Fibroblast of skin of left quadriceps (primary cell): ENCODE measurements at regions not wholly inside any gene's neighbourhood (a gene's known extent, or its start where the extent isn't known, plus 50 kb on each side); places are given as distances from the start of the nearest gene placed in this dataset.

ENCODE experiments used
- DNase-seq, 2 experiments: peaks; one replicate each; pipeline ENCODE4 v3.0.0-alpha.2; 2013; ENCODE audit warnings: low read depth in 2 of 2

GRCh38 chr6:44012078-44012493 is 115.2 kb downstream of the MRPL14 start:
- DNase-seq, result peak; percentile 99

- no peak for DNase-seq
Measured at GRCh38 chr6:44011350-44011920, 115.8 kb downstream of the MRPL14 start.

DNA sequence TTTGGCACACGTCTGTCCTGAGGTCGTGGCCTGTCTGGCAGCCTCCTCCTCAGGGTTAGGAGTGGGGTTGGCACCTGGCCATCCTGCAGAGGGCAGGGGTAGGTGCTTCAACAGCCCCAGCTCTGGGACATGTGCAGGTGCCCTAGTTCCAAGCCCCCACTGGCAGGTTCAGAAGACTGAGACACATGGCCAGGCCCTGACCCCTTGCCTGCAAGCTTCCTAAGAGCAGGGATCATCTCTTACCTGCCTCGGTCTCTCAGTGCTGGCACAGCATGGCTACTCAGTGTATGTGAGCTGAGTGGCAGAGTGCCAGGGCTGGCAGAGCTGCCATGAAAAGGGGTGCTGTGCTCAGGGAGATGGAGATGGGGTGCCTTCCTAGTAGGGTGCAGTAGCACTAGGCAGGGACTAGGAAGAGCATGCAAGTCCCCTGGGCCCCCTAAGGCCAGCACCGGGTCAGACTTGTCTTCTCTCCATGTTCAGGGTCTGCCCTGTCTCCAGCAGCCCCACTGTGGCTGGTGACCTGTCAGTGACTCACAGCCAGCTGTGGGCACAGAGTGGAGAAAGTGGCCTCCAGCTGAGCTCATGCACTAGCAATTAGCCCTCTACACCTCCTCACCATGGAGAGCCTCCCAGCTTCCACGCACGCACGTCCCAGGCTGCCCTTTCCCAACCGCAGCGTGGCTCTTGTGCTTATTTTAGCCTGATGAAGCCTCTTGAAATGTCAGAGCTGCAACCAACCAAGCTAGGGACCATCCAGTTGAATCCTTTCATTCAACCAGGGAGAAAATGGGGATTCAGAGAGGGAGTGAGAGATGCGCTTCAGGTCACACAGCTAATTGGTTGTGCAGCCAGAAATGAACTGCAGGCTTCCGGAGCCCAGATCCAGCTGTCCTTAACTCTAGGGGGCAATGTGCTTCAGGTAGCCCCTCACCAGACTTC is 116.6 kb downstream of the MRPL14 start:
- peak; percentile 82 to 83 for DNase-seq

GRCh38 chr6:44009425-44010321 is 117.6 kb downstream of the MRPL14 start:
- DNase-seq, result no peak

- DNase-seq, result no peak
Measured at GRCh38 chr6:44008821-44009370, 118.4 kb downstream of the MRPL14 start.

- DNase-seq, result no peak
Measured at GRCh38 chr6:44007818-44008621, 119.2 kb downstream of the MRPL14 start.

GRCh38 chr6:44006872-44007303 is 120.4 kb downstream of the MRPL14 start:
- DNase-seq, result no peak

DNA sequence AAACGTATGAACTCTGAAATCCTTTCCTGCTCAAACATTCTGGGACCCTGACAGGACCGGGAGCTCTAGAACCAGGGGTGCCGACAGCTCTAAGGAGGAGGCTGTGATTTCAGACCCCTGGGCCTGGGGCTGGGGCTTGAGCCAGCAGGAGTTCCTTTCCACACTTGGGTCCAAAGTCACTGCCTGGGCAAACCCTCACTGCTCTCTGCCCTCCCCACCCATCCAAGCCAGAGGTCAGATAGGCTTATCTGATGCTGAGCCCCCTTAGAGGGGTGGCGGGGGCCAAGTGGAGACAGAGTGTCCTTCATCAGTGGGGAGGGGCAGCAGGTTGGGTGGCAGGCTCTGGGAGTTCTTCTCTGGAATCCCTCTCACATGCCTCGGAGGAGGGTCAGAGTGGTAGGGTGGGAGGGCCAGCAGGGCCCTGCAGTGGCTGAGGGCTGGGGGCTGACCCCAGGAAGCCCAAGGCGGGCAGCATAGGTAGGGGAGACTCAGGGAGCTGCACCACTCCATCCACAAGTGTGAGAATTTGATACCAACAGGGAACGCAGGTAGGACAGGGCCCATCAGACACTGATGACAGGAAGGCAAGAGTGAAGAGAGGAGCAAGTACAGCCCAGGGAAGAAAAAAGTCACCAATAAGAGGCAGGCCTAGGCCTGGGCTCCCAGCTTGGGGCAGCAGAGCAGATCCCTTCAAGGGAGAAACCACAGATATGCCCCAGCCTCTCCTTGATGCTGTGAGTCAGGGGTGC is 121.0 kb downstream of the MRPL14 start:
- DNase-seq, result peak in 1 of 2 experiments; percentile 25

DNA sequence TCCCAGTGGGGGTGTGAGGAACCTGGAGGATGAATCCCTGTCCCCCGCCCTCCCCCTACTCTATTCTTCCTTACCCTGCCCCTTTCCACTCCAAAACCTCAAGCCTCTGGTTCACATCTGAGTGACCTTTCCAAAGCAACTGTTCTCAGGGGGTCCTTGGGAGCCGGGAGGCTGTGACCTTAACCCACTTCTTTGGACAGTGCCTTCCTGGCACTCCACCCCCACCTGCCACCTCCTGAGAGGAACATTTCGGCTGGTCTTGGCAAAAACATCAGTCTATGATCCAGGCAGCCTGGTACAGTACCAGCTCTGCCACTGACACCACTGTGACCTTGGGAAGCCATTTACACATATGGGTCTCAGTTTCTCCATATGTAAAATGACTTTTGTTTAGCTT is 121.7 kb downstream of the MRPL14 start:
- DNase-seq, result no peak

DNA sequence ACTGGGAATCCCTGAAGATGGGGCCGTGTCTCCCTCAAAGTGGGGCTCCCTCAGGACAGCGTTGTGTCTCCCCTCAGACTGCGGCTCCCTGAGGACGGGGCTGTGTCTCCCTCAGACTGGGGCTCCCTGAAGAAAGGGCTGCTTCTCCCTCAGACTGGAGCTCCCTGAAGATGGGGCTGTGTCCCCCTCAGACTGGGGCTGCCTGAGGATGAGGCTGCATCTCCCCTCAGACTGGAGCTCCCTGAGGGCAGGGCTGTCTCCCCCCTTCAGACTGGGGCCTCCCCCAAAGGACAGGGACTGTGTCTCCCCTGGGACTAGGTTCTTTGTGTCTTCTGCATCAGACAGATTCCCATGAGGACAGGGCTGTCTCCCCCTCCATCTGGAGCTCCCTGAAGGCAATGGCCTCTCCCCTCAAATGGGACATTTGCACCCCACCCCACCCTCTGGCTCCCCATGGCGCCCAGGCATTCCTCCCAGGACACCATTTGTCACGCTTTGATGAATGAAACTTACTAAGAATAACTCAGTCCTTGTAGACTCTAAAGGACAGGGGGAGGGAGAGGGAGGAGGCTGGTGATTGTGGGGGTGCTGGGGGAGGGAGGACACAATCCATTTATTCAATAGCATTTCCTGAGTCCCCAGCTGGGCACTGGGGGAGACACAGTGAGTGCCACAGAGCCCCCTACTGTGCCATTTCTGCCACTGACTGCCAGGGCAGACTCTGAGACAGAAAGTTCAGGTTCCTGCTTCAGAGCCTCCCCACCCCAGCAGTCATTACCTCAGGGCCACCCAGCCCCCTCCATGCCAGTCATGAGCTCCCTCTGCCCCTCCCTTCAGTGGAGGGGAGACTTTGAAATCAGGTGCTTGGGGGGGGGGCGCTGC is 122.4 kb downstream of the MRPL14 start:
- DNase-seq, result peak in 1 of 2 experiments; percentile 29

GRCh38 chr6:44004136-44004535 is 123.1 kb downstream of the MRPL14 start:
- no peak for DNase-seq

DNA sequence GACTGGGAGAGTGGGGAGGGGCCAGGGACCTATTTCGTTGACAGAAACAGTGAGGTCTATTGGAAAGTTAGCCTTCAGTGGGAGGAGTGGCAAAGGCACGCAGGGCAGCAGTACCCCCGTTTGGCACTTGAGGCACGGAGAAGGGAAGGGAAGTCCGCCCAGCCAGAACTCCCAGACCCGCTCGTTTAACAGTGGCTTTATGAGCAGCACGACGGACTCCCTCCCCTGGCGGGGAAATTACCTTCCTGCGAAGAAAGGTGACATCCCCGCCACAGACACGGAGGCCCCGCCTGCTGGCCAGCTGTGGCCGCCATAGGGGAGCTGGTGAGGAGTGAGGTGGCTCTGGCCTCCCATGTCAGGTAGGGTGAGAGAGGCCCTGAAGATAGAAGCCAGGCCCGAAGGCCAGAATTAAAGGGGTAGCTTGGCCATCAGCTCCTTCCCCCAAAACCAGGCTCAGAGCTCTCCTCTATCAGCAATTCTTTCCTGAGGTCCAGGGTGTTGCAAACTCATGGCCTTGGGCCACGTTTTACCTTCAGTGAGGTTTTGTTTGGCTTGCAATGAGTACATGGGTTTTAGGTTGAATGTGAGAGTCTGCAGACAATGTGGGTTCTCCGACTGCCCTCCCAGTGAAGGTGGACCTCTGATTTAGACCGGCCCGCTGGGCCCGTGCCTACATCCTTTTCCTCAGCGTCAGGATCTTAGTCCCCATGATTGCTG is 123.7 kb downstream of the MRPL14 start:
- DNase-seq, result no peak

DNA sequence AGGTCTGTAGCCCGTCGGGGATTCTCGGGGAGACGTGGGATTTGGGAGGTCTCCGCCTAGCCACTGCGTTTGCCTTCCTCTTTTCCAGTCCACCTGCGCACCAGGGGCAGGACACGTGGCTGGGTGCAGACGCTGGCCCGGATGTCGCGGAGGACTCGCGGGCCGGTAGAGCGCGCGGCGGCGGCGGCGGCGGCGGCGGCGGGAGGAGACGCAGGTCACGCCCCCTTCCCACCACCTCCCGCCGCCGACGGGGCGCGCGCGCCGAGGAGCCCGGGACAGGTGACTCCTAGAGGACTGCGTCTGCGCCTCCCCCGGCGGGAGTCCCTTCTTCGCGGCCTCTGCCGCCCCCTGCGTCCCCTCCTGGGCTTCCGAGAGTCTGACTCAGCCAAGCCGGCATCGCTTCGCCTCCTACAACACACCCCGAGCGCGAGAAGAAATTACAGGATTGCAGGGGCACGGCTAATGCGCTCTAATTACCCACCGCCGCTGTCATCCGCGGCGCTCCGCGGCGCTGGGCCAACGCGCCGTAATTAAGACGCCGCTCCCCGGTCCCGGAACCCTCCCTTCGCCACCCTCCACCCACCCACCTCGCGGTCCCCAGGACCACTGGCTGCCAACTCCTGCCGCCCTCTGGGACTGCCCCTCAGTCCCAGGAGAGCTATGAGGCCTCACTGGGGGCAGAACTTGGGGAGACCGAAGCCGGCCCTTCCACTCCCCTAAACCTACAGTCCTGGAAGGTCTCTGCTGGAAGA is 124.5 kb downstream of the MRPL14 start:
- DNase-seq, result no peak

DNA sequence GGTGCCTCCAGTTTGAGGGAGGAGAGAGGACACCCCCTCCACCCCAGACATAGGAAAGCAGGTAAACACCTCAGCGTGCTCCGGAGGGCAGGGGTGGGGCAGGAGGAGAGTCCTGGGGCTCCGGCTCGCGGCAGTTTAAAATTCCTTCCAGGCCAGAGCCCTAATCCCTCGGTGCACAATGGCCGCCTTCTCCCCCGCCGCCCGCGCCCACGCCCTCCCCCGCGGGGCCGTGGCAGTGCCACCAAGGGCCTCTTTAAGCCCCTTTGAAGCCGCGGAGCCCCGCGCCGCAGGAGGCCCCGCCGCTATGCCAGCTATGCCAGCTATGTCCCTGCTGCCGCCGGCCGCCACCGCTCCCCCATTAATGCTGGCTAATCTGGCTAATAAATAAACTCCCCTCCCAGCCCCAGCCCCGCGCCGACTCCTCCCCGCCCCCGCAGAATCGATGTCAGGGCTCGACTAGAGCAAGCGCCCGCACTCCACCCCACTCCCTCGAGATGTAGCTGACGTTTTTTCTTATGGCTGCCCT is 125.1 kb downstream of the MRPL14 start:
- DNase-seq, result no peak

DNA sequence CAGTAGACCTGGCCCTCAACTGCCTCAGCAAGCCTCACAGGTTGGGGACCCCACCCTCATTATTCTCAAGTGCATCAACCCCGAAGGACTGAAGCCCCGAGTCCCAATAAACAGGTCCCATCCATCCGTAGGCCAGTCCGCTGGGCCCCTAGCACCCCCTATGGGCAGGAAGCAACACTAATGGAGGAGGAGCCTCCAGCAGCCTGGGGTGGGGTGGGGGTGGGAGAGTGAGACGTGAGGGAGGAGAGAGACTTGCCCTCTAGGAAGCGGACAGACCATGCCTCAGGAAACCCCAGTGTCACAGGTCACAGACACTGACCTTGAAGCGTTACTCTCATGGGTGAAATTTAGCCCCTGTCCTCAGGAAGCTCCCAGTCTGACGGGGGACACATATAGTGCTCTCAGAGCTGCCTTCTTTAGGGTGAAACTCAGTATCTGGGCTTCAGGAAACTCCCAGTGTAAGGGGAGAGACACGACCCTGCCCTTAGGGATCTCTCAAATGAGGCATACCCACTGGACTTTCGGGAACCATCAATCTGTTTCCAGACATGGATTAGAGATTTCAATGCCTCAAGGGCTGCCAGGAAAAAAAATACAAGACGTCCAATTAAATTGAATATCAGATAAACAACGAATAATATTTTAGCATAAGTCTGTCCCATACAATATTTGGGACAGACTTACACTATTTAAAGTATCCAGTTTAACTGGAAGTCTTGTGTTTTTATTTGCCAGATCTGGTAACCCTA is 125.8 kb downstream of the MRPL14 start:
- no peak for DNase-seq

DNA sequence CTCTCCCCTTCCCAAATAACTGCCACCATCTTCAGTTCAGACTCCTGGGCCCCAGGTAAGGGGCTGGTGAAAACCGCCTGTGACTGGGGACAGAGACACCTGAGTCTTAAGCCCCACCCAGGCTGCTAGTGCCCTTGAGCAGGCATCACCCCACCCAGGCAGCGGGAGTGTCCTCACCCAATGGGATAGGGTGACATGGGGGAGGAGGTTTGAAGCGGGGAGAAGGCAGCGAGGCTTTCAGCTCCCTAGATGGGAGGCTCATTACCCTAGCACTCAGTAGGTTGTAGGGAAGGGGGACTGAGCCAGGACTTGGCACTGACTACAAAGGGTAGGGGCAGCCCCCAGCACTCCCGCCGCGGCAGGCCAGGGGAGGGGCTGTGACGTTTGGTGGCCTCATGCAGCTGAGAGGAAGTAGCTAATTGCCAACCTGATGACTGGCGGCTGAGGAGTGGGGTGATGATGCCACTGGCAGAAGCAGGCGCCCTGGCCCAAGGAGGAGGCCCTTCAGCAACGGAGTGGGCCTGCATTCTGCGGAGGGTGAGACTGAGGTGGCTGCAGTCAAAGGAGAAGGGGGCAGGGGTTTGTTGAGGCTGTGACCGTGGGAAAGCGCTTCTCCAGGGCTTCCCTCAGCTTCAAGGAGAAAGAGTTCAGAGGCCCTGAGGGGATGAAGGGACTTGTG is 126.9 kb downstream of the MRPL14 start:
- no peak for DNase-seq
